Adrenal gland (tissue), 9 donors: ENCODE measurements at regions not wholly inside any gene's neighbourhood (a gene's known extent, or its start where the extent isn't known, plus 50 kb on each side); places are given as distances from the start of the nearest gene placed in this dataset.

Source experiments
- DNase-seq, 7 donors: peaks; one replicate each; pipeline ENCODE4 v3.0.0-alpha.2; 2019 to 2020
- H3K27ac ChIP-seq, 5 donors: fragments of 200-600 bp; sonication (generic) in 4 of 5; 1 replicate in 3 of 5; 2 replicates in 2 of 5; pipeline versions ENCODE4 v1.5.1 to v1.8.0; 2016 to 2020; ENCODE audit warnings: mild to moderate bottlenecking in 1 of 5
- H3K27me3 ChIP-seq: fragments of 200-600 bp; 2 replicates; pipeline ENCODE4 v1.8.0; 2021
- H3K36me3 ChIP-seq, 2 donors: fragments of 200-600 bp; replicated peaks in 1 of 2; 1 replicate in 1 of 2; 2 replicates in 1 of 2; pipeline versions ENCODE4 v1.5.1 to v1.8.0; 2018 to 2022
- H3K4me1 ChIP-seq, 2 donors: fragments of 200-600 bp; replicated peaks in 1 of 2; 1 replicate in 1 of 2; 2 replicates in 1 of 2; pipeline versions ENCODE4 v1.5.1 to v1.8.0; 2018 to 2021
- H3K4me3 ChIP-seq, 4 donors: fragments of 200-600 bp; sonication (generic) in 3 of 4; one replicate each; pipeline ENCODE4 v1.5.1; 2016 to 2018
- H3K9me3 ChIP-seq, 3 donors: fragments of 200-600 bp; sonication (generic) in 1 of 3; replicated peaks in 1 of 3; 1 replicate in 2 of 3; 2 replicates in 1 of 3; pipeline versions ENCODE4 v1.5.1 to v1.8.0; 2016 to 2021
- POLR2A ChIP-seq, 2 donors: fragments of 450-650 bp; IDR thresholded peaks; one replicate each; pipeline ENCODE4 v1.6.1; 2017; ENCODE audit warnings: antibody characterized with exemption in 2 of 2, mild to moderate bottlenecking in 2 of 2, moderate library complexity in 1 of 2
- WGBS, 4 donors: extraction: QIAGEN DNeasy Blood & Tissue Kit in 2 of 4; methylation state at CpG; one replicate each; pipeline versions ENCODE4 v1.1.5 to v1.1.7; 2013 to 2017; 5-methylcytosine and 5-hydroxymethylcytosine counted together
- intact Hi-C, 2 donors: fragments of 100-400 bp; cut with DNase I; formaldehyde crosslinking; loops; one replicate each; pipeline versions ENCODE4 v1.14.1 to v1.15.0; 2022 to 2023
- TF ChIP-seq, protein P1 (sequence below), 6 experiments: fragments of 450-650 bp in 4 of 6; fragments of 200-600 bp in 2 of 6; sonication (generic) in 1 of 6; IDR thresholded peaks; 1 replicate in 5 of 6; 2 replicates in 1 of 6; pipeline versions ENCODE4 v1.5.1 to v1.8.0; 2016 to 2021; ENCODE audit warnings: antibody characterized with exemption in 6 of 6, mild to moderate bottlenecking in 2 of 6, moderate library complexity in 1 of 6
- donor health status: healthy with polysubstance abuse.
- donor health status: Bipolar disorder and iron deficiency.
- donor health status: DM: yes; HTN: yes; CAD: no.
- donor health status: DM: no; HTN: no; CAD: no.
- donor health status: DM: no; HTN: no; CAD: no.

DNA sequence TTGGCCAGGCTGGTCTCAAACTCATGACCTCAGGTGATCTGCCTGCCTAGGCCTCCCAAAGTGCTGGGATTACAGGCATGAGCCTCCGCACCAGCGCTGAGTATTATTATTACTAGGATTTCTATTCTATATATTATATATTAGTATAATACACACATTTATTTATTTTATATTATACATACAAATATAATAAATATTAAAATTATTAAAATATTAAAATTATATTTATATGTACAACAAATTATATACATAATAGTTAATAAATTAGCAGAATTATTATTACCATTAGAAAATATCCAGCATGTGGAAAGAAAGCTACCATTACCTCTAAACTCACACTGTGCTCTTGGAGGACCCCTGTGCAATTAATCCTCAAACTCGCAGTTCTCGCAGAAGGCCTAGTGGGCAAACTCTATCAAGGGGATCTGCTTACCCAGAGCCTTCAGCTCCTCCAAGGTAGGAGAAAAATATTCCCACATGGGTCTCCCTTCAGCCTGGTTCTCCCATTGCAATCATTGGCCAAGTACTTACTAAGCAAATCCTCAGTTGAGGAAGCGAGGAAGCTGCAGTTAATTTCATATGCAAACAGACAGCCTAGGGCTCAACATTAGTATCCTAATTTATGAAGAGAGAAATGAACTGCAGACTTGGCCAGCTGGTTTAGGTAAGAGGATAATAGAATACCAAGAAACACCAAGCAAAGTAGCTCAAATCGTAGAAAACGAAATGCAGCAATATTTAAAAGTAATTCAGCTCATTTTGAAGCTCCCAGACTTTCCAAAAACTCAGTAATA is 241.4 kb upstream of the IRX5 start:
- Histone ChIP-seq H3K9me3 (no peaks in the 10 kb centered on the region), H3K27me3 (no peaks in the 10 kb centered on the region), H3K4me1 (no peaks in the 10 kb centered on the region), H3K27ac (no peak overlapping the region), H3K4me3 (no peak overlapping the region), H3K36me3 (no peaks in the 10 kb centered on the region)
- no peak for TF ChIP-seq POLR2A (IDR thresholded peaks at IDR 0.05)
- TF ChIP-seq, protein P1, sequence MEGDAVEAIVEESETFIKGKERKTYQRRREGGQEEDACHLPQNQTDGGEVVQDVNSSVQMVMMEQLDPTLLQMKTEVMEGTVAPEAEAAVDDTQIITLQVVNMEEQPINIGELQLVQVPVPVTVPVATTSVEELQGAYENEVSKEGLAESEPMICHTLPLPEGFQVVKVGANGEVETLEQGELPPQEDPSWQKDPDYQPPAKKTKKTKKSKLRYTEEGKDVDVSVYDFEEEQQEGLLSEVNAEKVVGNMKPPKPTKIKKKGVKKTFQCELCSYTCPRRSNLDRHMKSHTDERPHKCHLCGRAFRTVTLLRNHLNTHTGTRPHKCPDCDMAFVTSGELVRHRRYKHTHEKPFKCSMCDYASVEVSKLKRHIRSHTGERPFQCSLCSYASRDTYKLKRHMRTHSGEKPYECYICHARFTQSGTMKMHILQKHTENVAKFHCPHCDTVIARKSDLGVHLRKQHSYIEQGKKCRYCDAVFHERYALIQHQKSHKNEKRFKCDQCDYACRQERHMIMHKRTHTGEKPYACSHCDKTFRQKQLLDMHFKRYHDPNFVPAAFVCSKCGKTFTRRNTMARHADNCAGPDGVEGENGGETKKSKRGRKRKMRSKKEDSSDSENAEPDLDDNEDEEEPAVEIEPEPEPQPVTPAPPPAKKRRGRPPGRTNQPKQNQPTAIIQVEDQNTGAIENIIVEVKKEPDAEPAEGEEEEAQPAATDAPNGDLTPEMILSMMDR (IDR thresholded peaks at IDR 0.05): no peak
- intact Hi-C loops: no loop called here
- no peak for DNase-seq
- WGBS, 4 donors: 78 to 88% (median 84%) methylated on average over 7 of the region's 7 CpGs

GRCh38 chr16:54688339-54688738 is 242.3 kb upstream of the IRX5 start:
- intact Hi-C loops: no loop called here
- no peaks in the 10 kb centered on the region for H3K27me3 ChIP-seq
- H3K9me3 ChIP-seq: no peaks in the 10 kb centered on the region
- WGBS, 4 donors: 75 to 100% (median 88%) methylated on average over 1 of the region's 1 CpG
- H3K4me3 ChIP-seq: no peak overlapping the region
- H3K4me1 ChIP-seq: no peaks in the 10 kb centered on the region
- H3K36me3 ChIP-seq: no peaks in the 10 kb centered on the region
- H3K27ac ChIP-seq: no peak overlapping the region
- TF ChIP-seq, protein P1 (IDR thresholded peaks at IDR 0.05): no peak
- DNase-seq: no peak

GRCh38 chr16:54687043-54687899 is 243.4 kb upstream of the IRX5 start:
- no peaks in the 10 kb centered on the region for H3K27me3 ChIP-seq
- TF ChIP-seq, protein P1 (IDR thresholded peaks at IDR 0.05): no peak
- TF ChIP-seq POLR2A (IDR thresholded peaks at IDR 0.05): no peak
- 68 to 73% (median 71%) methylated on average over 8 of the region's 8 CpGs for WGBS, 4 donors
- H3K27ac ChIP-seq: no peak overlapping the region
- intact Hi-C loops: no loop called here
- no peaks in the 10 kb centered on the region for H3K4me1 ChIP-seq
- no peaks in the 10 kb centered on the region for H3K9me3 ChIP-seq
- DNase-seq: no peak
- H3K36me3 ChIP-seq: no peaks in the 10 kb centered on the region
- H3K4me3 ChIP-seq: no peak overlapping the region

DNA sequence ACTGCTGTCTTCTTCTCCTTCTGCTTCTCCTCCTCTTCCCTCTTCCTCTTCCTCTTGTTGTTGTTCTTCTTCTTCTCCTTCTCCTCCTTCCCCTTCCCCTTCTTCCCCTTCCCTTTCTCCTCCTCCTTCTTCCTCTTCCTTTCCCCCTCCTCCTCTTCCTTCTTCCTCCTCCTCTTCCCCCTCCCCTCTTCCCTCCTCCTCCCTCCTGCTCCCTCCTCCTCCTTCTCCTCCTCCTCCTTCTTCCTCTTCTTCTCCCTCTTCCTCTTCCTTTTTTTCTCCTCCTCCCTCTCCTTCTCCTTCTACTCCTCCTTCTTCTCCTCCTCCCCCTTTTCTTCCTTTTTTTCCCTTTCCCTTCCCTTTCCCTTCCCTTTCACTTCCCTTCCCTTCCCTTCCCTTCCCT is 245.0 kb upstream of the IRX5 start:
- intact Hi-C loops: no loop called here
- TF ChIP-seq POLR2A (IDR thresholded peaks at IDR 0.05): no peak
- TF ChIP-seq, protein P1 (IDR thresholded peaks at IDR 0.05): no peak
- no peaks in the 10 kb centered on the region for H3K36me3 ChIP-seq

More for the DNA sequence above, 245.0 kb upstream of the IRX5 start:
- Histone ChIP-seq H3K27ac (no peak overlapping the region), H3K4me1 (no peaks in the 10 kb centered on the region), H3K27me3 (no peaks in the 10 kb centered on the region), H3K9me3 (no peaks in the 10 kb centered on the region), H3K4me3 (no peak overlapping the region)
- no peak for DNase-seq
